K562 (cell line): ENCODE measurements at regions not wholly inside any gene's neighbourhood (a gene's known extent, or its start where the extent isn't known, plus 50 kb on each side); places are given as distances from the start of the nearest gene placed in this dataset.

Source experiments
- BCLAF1 ChIP-seq, 2 experiments: fragments of 450-650 bp in 1 of 2; IDR thresholded peaks; 2 replicates each; pipeline ENCODE4 v1.6.1; 2011 to 2017; ENCODE audit warnings: low read depth in 2 of 2, antibody characterized with exemption in 1 of 2, borderline replicate concordance in 1 of 2, low read length in 1 of 2, mild to moderate bottlenecking in 1 of 2, mixed read lengths in 1 of 2; ENCODE audit not compliant: control insufficient read depth in 1 of 2
- CTCF ChIP-seq, 3 experiments: IDR thresholded peaks in 2 of 3; conservative IDR thresholded peaks in 1 of 3; 2 replicates each; pipeline ENCODE4 v1.5.1; 2011 to 2012; ENCODE audit warnings: low read length in 3 of 3, mild to moderate bottlenecking in 3 of 3, control low read depth in 2 of 3, improper control_type of control experiment in 1 of 3, inconsistent platforms in 1 of 3, low read depth in 1 of 3, mixed read lengths in 1 of 3, moderate library complexity in 1 of 3; ENCODE audit not compliant: insufficient read depth in 2 of 3
- DPF2 ChIP-seq: fragments of 450-650 bp; IDR thresholded peaks from 2 replicates; pipeline ENCODE4 v1.6.1; 2016
- SMAD4 ChIP-seq: fragments of 250-450 bp; sonication (Bioruptor Pico); conservative IDR thresholded peaks from 2 replicates; pipeline ENCODE4 v1.8.0; 2021; ENCODE audit warnings: inconsistent platforms, mild to moderate bottlenecking, moderate library complexity
- SRSF9 ChIP-seq: fragments of 200-400 bp; formaldehyde crosslinking; IDR thresholded peaks from 2 replicates; pipeline ENCODE4 v1.6.1; 2017; ENCODE audit warnings: low read depth, low read length, borderline replicate concordance
- TAF15 ChIP-seq: fragments of 200-400 bp; formaldehyde crosslinking; IDR thresholded peaks from 2 replicates; pipeline ENCODE4 v1.6.1; 2017; ENCODE audit warnings: mild to moderate bottlenecking, low read depth, low read length, moderate library complexity
- ZBED1 ChIP-seq: IDR thresholded peaks from 2 replicates; pipeline ENCODE4 v1.6.1; 2014

GRCh38 chr5:73358366-73358765, 90.2 kb downstream of the FOXD1 start:
- no peak for TF ChIP-seq DPF2
- no peak for TF ChIP-seq TAF15
- TF ChIP-seq BCLAF1 (IDR thresholded peaks at IDR 0.05; ENCODE audit: borderline replicate concordance in 1 of 2, control insufficient read depth in 1 of 2, low read depth in 2 of 2, low read length in 1 of 2) = no peak
- no peak for TF ChIP-seq CTCF (IDR thresholded peaks at IDR 0.05 in 2 of 3, conservative IDR thresholded peaks at IDR 0.05 in 1 of 3; ENCODE audit: insufficient read depth in 2 of 3, low read depth in 1 of 3, low read length in 3 of 3)
- no peak for TF ChIP-seq SRSF9
- no peak for TF ChIP-seq SMAD4 (CRISPR knock-in tag)
- TF ChIP-seq ZBED1 = no peak
